ENCODE measurements at regions not wholly inside any gene's neighbourhood (a gene's known extent, or its start where the extent isn't known, plus 50 kb on each side); places are given as distances from the start of the nearest gene placed in this dataset.

- intact Hi-C loops (cut with DNase I), result no loop called here
- TF ChIP-seq POLR2A (IDR thresholded peaks at IDR 0.05) (no peak), CTCF (IDR thresholded peaks at IDR 0.05) (no peak), POLR2AphosphoS5 (IDR thresholded peaks at IDR 0.05; ENCODE audit: insufficient read depth in 1 of 2, low read depth in 1 of 2) (no peak)
- H3K4me1 ChIP-seq, result no peaks in the 10 kb centered on the region
- no peak overlapping the region for H3K27ac ChIP-seq
- H3K4me3 ChIP-seq, result no peak overlapping the region
- no peak for DNase-seq (ENCODE audit: extremely low spot score in 2 of 2)
- no peaks in the 10 kb centered on the region for H3K9me3 ChIP-seq
- no peaks in the 10 kb centered on the region for H3K27me3 ChIP-seq
- no peaks in the 10 kb centered on the region for H3K36me3 ChIP-seq
Measured at GRCh38 chr17:71208111-71208704, 912.6 kb upstream of the SOX9 start.

- Histone ChIP-seq H3K27ac (no peak overlapping the region), H3K9me3 (no peaks in the 10 kb centered on the region), H3K4me3 (no peak overlapping the region), H3K27me3 (no peaks in the 10 kb centered on the region), H3K4me1 (no peaks in the 10 kb centered on the region), H3K36me3 (no peaks in the 10 kb centered on the region)
- intact Hi-C loops (cut with DNase I), result no loop called here
- DNase-seq (ENCODE audit: extremely low spot score in 2 of 2), result no peak
- TF ChIP-seq CTCF (IDR thresholded peaks at IDR 0.05) (no peak), POLR2A (IDR thresholded peaks at IDR 0.05) (no peak), POLR2AphosphoS5 (IDR thresholded peaks at IDR 0.05; ENCODE audit: insufficient read depth in 1 of 2, low read depth in 1 of 2) (no peak)
Measured at GRCh38 chr17:71213936-71214335, 906.9 kb upstream of the SOX9 start.

GRCh38 chr17:71217769-71218168, 903.1 kb upstream of the SOX9 start:
- no peak for DNase-seq (ENCODE audit: extremely low spot score in 2 of 2)
- Histone ChIP-seq H3K27ac (no peak overlapping the region), H3K36me3 (no peaks in the 10 kb centered on the region), H3K4me3 (no peak overlapping the region), H3K9me3 (no peaks in the 10 kb centered on the region), H3K27me3 (no peaks in the 10 kb centered on the region), H3K4me1 (no peaks in the 10 kb centered on the region)
- TF ChIP-seq POLR2A (IDR thresholded peaks at IDR 0.05), result no peak
- TF ChIP-seq CTCF (IDR thresholded peaks at IDR 0.05), result no peak
- no peak for TF ChIP-seq POLR2AphosphoS5 (IDR thresholded peaks at IDR 0.05; ENCODE audit: insufficient read depth in 1 of 2, low read depth in 1 of 2)
- intact Hi-C loops (cut with DNase I), result no loop called here

GRCh38 chr17:71224824-71225575, 895.8 kb upstream of the SOX9 start:
- Histone ChIP-seq H3K9me3 (no peaks in the 10 kb centered on the region), H3K4me3 (no peak overlapping the region), H3K27ac (no peak overlapping the region), H3K36me3 (no peaks in the 10 kb centered on the region), H3K27me3 (no peaks in the 10 kb centered on the region), H3K4me1 (no peaks in the 10 kb centered on the region)
- no peak for DNase-seq (ENCODE audit: extremely low spot score in 2 of 2)
- no peak for TF ChIP-seq CTCF (IDR thresholded peaks at IDR 0.05)
- TF ChIP-seq POLR2A (IDR thresholded peaks at IDR 0.05), result no peak
- no peak for TF ChIP-seq POLR2AphosphoS5 (IDR thresholded peaks at IDR 0.05; ENCODE audit: insufficient read depth in 1 of 2, low read depth in 1 of 2)
- intact Hi-C loops (cut with DNase I), result no loop called here

GRCh38 chr17:71227841-71228240, 893.0 kb upstream of the SOX9 start:
- intact Hi-C loops (cut with DNase I), result no loop called here
- Histone ChIP-seq H3K4me1 (no peaks in the 10 kb centered on the region), H3K4me3 (no peak overlapping the region), H3K27ac (no peak overlapping the region), H3K36me3 (no peaks in the 10 kb centered on the region), H3K9me3 (no peaks in the 10 kb centered on the region), H3K27me3 (no peaks in the 10 kb centered on the region)
- DNase-seq (ENCODE audit: extremely low spot score in 2 of 2), result no peak
- no peak for TF ChIP-seq POLR2AphosphoS5 (IDR thresholded peaks at IDR 0.05; ENCODE audit: insufficient read depth in 1 of 2, low read depth in 1 of 2)
- no peak for TF ChIP-seq CTCF (IDR thresholded peaks at IDR 0.05)
- TF ChIP-seq POLR2A (IDR thresholded peaks at IDR 0.05), result no peak

Measured in vagina (tissue), 2 donors.